ENCODE measurements at regions not wholly inside any gene's neighbourhood (a gene's known extent, or its start where the extent isn't known, plus 50 kb on each side); places are given as distances from the start of the nearest gene placed in this dataset.

DNA sequence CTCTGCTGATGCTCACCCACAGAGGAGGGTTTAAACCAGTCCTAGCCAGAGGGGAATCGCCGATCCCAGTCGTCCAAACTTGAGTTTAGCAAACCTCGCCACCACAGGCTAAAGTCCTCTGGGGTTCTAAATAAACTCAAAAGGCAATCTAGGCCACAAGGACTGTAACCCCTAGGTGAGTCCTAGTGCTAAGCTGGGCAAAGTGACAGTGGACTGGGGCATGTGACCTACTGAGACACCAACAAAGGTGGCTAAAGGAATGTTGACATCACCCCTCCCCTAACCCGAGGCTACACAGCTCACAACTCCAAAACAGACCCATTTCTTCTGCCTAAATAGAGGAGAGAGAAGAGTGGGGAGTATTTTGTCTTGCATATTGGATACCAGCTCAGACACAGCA is 142.8 kb upstream of the PRDX4 start:
- no peak for FAIRE-seq
- no peaks in the 10 kb centered on the region for H3K36me3 Mint-ChIP-seq (ENCODE audit: low read depth, unreplicated experiment)
- H3K27ac Mint-ChIP-seq (ENCODE audit: unreplicated experiment), result no peak overlapping the region
- Histone ChIP-seq H3K9ac (ENCODE audit: low read length) (no peak overlapping the region), H3K27me3 (ENCODE audit: insufficient read depth, low read length) (no peaks in the 10 kb centered on the region), H4K20me1 (ENCODE audit: insufficient read depth, low read length) (no peaks in the 10 kb centered on the region), H3K4me3 (ENCODE audit: insufficient read depth, low read depth, low read length) (no peak overlapping the region), H3K4me1 (ENCODE audit: insufficient read depth, low read length) (no peaks in the 10 kb centered on the region), H3K79me2 (ENCODE audit: insufficient read depth, low read length) (no peaks in the 10 kb centered on the region), H3K4me2 (ENCODE audit: low read length) (no peak overlapping the region), H2AFZ (ENCODE audit: low read depth, low read length) (no peak overlapping the region), H3K36me3 (ENCODE audit: insufficient read depth, low read length) (no peaks in the 10 kb centered on the region), H3K27ac (ENCODE audit: low read depth, low read length) (no peak overlapping the region), H3K9me3 (ENCODE audit: insufficient read depth, low read depth, low read length) (no peaks in the 10 kb centered on the region)
- TF ChIP-seq, protein P1, sequence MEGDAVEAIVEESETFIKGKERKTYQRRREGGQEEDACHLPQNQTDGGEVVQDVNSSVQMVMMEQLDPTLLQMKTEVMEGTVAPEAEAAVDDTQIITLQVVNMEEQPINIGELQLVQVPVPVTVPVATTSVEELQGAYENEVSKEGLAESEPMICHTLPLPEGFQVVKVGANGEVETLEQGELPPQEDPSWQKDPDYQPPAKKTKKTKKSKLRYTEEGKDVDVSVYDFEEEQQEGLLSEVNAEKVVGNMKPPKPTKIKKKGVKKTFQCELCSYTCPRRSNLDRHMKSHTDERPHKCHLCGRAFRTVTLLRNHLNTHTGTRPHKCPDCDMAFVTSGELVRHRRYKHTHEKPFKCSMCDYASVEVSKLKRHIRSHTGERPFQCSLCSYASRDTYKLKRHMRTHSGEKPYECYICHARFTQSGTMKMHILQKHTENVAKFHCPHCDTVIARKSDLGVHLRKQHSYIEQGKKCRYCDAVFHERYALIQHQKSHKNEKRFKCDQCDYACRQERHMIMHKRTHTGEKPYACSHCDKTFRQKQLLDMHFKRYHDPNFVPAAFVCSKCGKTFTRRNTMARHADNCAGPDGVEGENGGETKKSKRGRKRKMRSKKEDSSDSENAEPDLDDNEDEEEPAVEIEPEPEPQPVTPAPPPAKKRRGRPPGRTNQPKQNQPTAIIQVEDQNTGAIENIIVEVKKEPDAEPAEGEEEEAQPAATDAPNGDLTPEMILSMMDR (IDR thresholded peaks at IDR 0.05; ENCODE audit: insufficient read depth, low read depth, low read length), result no peak
- no peak for TF ChIP-seq EZH2 (IDR thresholded peaks at IDR 0.05; ENCODE audit: insufficient read depth, low read length)
- no peak for DNase-seq (ENCODE audit: low read depth)
- no peaks in the 10 kb centered on the region for H3K9me3 Mint-ChIP-seq (ENCODE audit: unreplicated experiment)
- no peaks in the 10 kb centered on the region for H3K4me1 Mint-ChIP-seq (ENCODE audit: low read depth, unreplicated experiment)
- H3K27me3 Mint-ChIP-seq (ENCODE audit: low read depth, unreplicated experiment), result no peaks in the 10 kb centered on the region
- no peak overlapping the region for H3K4me3 Mint-ChIP-seq (ENCODE audit: unreplicated experiment)

DNA sequence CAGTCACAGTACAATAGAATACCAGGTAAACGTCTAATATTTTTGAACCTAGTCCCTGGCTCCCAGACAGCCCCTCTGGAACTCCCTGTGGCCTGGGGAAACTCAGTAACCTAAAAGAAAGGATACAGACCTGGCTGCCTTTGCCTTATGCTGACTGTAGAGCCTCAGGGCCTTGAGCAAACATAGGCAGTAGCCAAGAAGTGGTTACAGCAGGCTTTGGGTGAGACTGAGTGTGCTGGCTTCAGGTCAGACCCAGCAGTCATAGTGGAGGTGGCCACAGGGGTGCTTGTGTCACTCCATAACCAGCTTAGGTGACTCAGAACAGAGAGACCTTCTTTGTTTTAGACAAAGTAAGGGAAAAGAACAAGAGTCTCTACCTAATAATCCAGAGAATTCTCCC is 141.8 kb upstream of the PRDX4 start:
- Histone ChIP-seq H3K27me3 (ENCODE audit: insufficient read depth, low read length) (no peaks in the 10 kb centered on the region), H3K4me2 (ENCODE audit: low read length) (no peak overlapping the region), H2AFZ (ENCODE audit: low read depth, low read length) (no peak overlapping the region), H3K27ac (ENCODE audit: low read depth, low read length) (no peak overlapping the region), H3K36me3 (ENCODE audit: insufficient read depth, low read length) (no peaks in the 10 kb centered on the region), H3K4me1 (ENCODE audit: insufficient read depth, low read length) (no peaks in the 10 kb centered on the region), H3K9me3 (ENCODE audit: insufficient read depth, low read depth, low read length) (no peaks in the 10 kb centered on the region), H4K20me1 (ENCODE audit: insufficient read depth, low read length) (no peaks in the 10 kb centered on the region), H3K4me3 (ENCODE audit: insufficient read depth, low read depth, low read length) (no peak overlapping the region), H3K79me2 (ENCODE audit: insufficient read depth, low read length) (no peaks in the 10 kb centered on the region), H3K9ac (ENCODE audit: low read length) (no peak overlapping the region)
- Mint-ChIP-seq H3K4me1 (ENCODE audit: low read depth, unreplicated experiment) (no peaks in the 10 kb centered on the region), H3K4me3 (ENCODE audit: unreplicated experiment) (no peak overlapping the region), H3K36me3 (ENCODE audit: low read depth, unreplicated experiment) (no peaks in the 10 kb centered on the region), H3K9me3 (ENCODE audit: unreplicated experiment) (no peaks in the 10 kb centered on the region), H3K27me3 (ENCODE audit: low read depth, unreplicated experiment) (no peaks in the 10 kb centered on the region), H3K27ac (ENCODE audit: unreplicated experiment) (no peak overlapping the region)
- TF ChIP-seq, protein P1 (IDR thresholded peaks at IDR 0.05; ENCODE audit: insufficient read depth, low read depth, low read length), result no peak
- TF ChIP-seq EZH2 (IDR thresholded peaks at IDR 0.05; ENCODE audit: insufficient read depth, low read length), result no peak
- FAIRE-seq (peak; percentile 29), DNase-seq (ENCODE audit: low read depth) (no peak)

DNA sequence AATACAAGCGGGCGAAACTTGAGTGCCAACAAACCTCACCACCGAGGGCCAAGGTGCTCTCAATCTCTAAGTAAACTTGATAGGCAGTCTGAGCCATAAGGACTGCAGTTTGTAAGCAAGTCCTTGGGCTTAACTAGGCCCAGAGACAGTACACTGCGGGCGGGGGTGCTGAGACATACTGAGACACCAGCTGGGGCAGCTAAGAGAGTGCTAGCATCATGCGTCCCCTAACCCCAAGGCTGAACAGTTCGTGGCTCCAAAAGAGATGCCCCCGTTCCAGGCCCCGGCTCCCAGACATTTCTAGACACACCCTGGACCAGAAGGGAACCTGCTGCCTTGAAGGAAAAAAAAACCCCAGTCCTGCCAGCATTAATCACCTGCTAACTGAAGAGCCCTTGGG is 126.8 kb upstream of the PRDX4 start:
- no peak for DNase-seq (ENCODE audit: low read depth)
- no peak overlapping the region for H3K9ac ChIP-seq (ENCODE audit: low read length)
- no peaks in the 10 kb centered on the region for H3K79me2 ChIP-seq (ENCODE audit: insufficient read depth, low read length)
- Mint-ChIP-seq H3K9me3 (ENCODE audit: unreplicated experiment) (peaks cover 2% of the 10 kb centered on the region), H3K27me3 (ENCODE audit: low read depth, unreplicated experiment) (no peaks in the 10 kb centered on the region), H3K4me1 (ENCODE audit: low read depth, unreplicated experiment) (no peaks in the 10 kb centered on the region), H3K4me3 (ENCODE audit: unreplicated experiment) (no peak overlapping the region), H3K36me3 (ENCODE audit: low read depth, unreplicated experiment) (no peaks in the 10 kb centered on the region), H3K27ac (ENCODE audit: unreplicated experiment) (no peak overlapping the region)
- no peaks in the 10 kb centered on the region for H3K36me3 ChIP-seq (ENCODE audit: insufficient read depth, low read length)
- H3K4me2 ChIP-seq (ENCODE audit: low read length), result no peak overlapping the region
- no peaks in the 10 kb centered on the region for H3K27me3 ChIP-seq (ENCODE audit: insufficient read depth, low read length)
- H4K20me1 ChIP-seq (ENCODE audit: insufficient read depth, low read length), result no peaks in the 10 kb centered on the region
- no peak overlapping the region for H3K4me3 ChIP-seq (ENCODE audit: insufficient read depth, low read depth, low read length)
- H3K9me3 ChIP-seq (ENCODE audit: insufficient read depth, low read depth, low read length), result no peaks in the 10 kb centered on the region
- TF ChIP-seq, protein P1 (IDR thresholded peaks at IDR 0.05; ENCODE audit: insufficient read depth, low read depth, low read length), result no peak
- no peak for TF ChIP-seq EZH2 (IDR thresholded peaks at IDR 0.05; ENCODE audit: insufficient read depth, low read length)
- H3K27ac ChIP-seq (ENCODE audit: low read depth, low read length), result no peak overlapping the region
- FAIRE-seq, result no peak
- no peaks in the 10 kb centered on the region for H3K4me1 ChIP-seq (ENCODE audit: insufficient read depth, low read length)
- no peak overlapping the region for H2AFZ ChIP-seq (ENCODE audit: low read depth, low read length)

All from astrocyte (in vitro differentiated cells and primary cell).